ENCODE measurements at regions not wholly inside any gene's neighbourhood (a gene's known extent, or its start where the extent isn't known, plus 50 kb on each side); places are given as distances from the start of the nearest gene placed in this dataset.

GRCh38 chr2:172351586-172351985 is 75.8 kb upstream of the ITGA6 start:
- DNase-seq (ENCODE audit: low spot score): no peak
- no peak for TF ChIP-seq CTCF (IDR thresholded peaks at IDR 0.05; ENCODE audit: extremely low read depth, missing control alignments)

GRCh38 chr2:172354347-172354746 is 73.0 kb upstream of the ITGA6 start:
- TF ChIP-seq CTCF (IDR thresholded peaks at IDR 0.05; ENCODE audit: extremely low read depth, missing control alignments): no peak
- DNase-seq (ENCODE audit: low spot score): no peak

- TF ChIP-seq CTCF (IDR thresholded peaks at IDR 0.05; ENCODE audit: extremely low read depth, missing control alignments): no peak
- no peak for DNase-seq (ENCODE audit: low spot score)
These were observed 69.9 kb upstream of the ITGA6 start for GRCh38 chr2:172357442-172357841.

GRCh38 chr2:172358691-172359556 is 68.5 kb upstream of the ITGA6 start:
- TF ChIP-seq CTCF (IDR thresholded peaks at IDR 0.05; ENCODE audit: extremely low read depth, missing control alignments): no peak
- DNase-seq (ENCODE audit: low spot score): no peak

- TF ChIP-seq CTCF (IDR thresholded peaks at IDR 0.05; ENCODE audit: extremely low read depth, missing control alignments): no peak
- no peak for DNase-seq (ENCODE audit: low spot score)
These were observed 66.0 kb upstream of the ITGA6 start for GRCh38 chr2:172361360-172361759.

- no peak for DNase-seq (ENCODE audit: low spot score)
- TF ChIP-seq CTCF (IDR thresholded peaks at IDR 0.05; ENCODE audit: extremely low read depth, missing control alignments): no peak
These were observed 65.5 kb upstream of the ITGA6 start for GRCh38 chr2:172361840-172362239.

- DNase-seq (ENCODE audit: low spot score): no peak
- no peak for TF ChIP-seq CTCF (IDR thresholded peaks at IDR 0.05; ENCODE audit: extremely low read depth, missing control alignments)
These were observed 63.1 kb upstream of the ITGA6 start for GRCh38 chr2:172364261-172364660.
